ENCODE measurements at regions not wholly inside any gene's neighbourhood (a gene's known extent, or its start where the extent isn't known, plus 50 kb on each side); places are given as distances from the start of the nearest gene placed in this dataset.

DNA sequence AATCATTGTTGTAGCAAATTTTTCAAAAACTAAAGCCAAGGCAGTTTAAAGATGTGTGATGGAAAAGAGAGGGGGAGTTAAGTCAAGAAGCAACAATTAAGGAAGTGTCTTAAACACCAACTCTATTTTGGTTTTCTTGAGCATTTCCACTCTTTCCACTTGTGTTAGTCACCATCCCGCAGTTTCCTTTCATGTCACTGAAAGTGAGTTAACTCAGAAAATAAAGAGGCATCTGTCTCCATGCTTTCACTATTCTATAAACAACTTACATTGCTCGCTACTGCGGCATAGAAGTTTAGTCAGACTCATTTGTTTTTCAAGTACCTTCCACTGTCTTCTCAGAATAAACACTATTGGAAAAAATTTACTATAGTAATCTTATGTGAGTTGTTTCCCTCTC, 284.9 kb upstream of the SEMA3D start:
- Histone ChIP-seq H3K9me3 (no peaks in the 10 kb centered on the region), H3K4me3 (no peak overlapping the region), H3K36me3 (no peaks in the 10 kb centered on the region), H3K27me3 (no peaks in the 10 kb centered on the region), H3K4me1 (no peaks in the 10 kb centered on the region), H3K27ac (no peak overlapping the region)
- DNase-seq (no peak), ATAC-seq (ENCODE audit: low FRiP score in 2 of 2) (no peak)
- TF ChIP-seq POLR2AphosphoS5 (IDR thresholded peaks at IDR 0.05): no peak
- no peak for TF ChIP-seq POLR2A (IDR thresholded peaks at IDR 0.05)
- no peak for TF ChIP-seq EP300 (IDR thresholded peaks at IDR 0.05)
- TF ChIP-seq, protein P1, sequence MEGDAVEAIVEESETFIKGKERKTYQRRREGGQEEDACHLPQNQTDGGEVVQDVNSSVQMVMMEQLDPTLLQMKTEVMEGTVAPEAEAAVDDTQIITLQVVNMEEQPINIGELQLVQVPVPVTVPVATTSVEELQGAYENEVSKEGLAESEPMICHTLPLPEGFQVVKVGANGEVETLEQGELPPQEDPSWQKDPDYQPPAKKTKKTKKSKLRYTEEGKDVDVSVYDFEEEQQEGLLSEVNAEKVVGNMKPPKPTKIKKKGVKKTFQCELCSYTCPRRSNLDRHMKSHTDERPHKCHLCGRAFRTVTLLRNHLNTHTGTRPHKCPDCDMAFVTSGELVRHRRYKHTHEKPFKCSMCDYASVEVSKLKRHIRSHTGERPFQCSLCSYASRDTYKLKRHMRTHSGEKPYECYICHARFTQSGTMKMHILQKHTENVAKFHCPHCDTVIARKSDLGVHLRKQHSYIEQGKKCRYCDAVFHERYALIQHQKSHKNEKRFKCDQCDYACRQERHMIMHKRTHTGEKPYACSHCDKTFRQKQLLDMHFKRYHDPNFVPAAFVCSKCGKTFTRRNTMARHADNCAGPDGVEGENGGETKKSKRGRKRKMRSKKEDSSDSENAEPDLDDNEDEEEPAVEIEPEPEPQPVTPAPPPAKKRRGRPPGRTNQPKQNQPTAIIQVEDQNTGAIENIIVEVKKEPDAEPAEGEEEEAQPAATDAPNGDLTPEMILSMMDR (IDR thresholded peaks at IDR 0.05): no peak
- 24 to 31% methylated on average over 3 of the region's 3 CpGs for WGBS, 2 donors

DNA sequence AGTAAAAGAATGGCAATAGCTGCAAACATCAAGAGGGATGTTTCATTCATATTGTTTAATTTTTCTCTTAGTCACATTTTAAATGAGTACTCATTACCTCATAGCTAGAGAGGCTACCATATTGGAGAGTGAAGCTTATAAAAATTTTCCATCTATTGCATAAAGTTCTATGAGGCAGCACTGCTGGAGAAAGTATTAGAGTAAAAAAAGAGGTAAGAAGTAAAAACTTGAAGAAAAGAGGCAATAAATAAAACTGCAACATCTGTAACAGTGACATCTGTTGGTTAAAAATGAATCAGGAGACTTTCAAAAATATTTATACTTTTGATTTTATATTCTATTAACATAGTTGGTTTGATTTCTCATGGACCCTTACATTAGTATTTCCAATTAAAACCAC, 284.5 kb upstream of the SEMA3D start:
- H3K27me3 ChIP-seq: no peaks in the 10 kb centered on the region
- no peaks in the 10 kb centered on the region for H3K4me1 ChIP-seq
- DNase-seq (no peak), ATAC-seq (ENCODE audit: low FRiP score in 2 of 2) (no peak)
- no peaks in the 10 kb centered on the region for H3K9me3 ChIP-seq
- no peak overlapping the region for H3K4me3 ChIP-seq
- no peak overlapping the region for H3K27ac ChIP-seq
- H3K36me3 ChIP-seq: no peaks in the 10 kb centered on the region
- TF ChIP-seq POLR2AphosphoS5 (IDR thresholded peaks at IDR 0.05) (no peak), POLR2A (IDR thresholded peaks at IDR 0.05) (no peak), EP300 (IDR thresholded peaks at IDR 0.05) (no peak)
- TF ChIP-seq, protein P1 (IDR thresholded peaks at IDR 0.05): no peak

DNA sequence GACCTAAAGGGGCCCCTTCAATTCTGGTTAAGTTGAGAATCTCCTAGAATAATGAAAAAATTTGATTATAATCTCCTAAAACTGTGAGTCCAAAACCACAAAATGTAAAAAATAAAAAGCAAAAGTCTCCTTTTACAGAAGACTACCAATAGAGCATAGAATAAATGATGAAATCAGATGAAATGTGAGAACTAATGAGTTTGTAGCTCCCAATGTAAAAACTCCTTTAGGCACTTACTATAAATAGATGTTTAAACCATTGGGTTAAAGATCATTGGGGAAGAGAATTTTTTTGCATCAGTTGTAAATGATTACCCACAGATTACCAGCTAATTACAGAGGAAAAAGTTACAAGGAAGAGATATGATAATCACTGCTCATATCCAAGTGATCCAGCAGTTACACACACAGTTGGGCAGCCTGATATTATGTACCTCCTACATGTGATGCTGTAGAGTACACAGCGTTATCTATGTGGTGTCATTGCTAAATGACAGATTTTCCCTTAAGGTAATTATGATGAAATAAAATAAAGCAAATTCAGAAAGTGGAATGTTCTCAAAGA, 282.7 kb upstream of the SEMA3D start:
- no peaks in the 10 kb centered on the region for H3K9me3 ChIP-seq
- no peaks in the 10 kb centered on the region for H3K36me3 ChIP-seq
- no peaks in the 10 kb centered on the region for H3K4me1 ChIP-seq
- no peaks in the 10 kb centered on the region for H3K27me3 ChIP-seq
- no peak for ATAC-seq (ENCODE audit: low FRiP score in 2 of 2)
- TF ChIP-seq POLR2AphosphoS5 (IDR thresholded peaks at IDR 0.05): no peak
- no peak for TF ChIP-seq POLR2A (IDR thresholded peaks at IDR 0.05)
- TF ChIP-seq, protein P1 (IDR thresholded peaks at IDR 0.05): no peak
- TF ChIP-seq EP300 (IDR thresholded peaks at IDR 0.05): no peak
- H3K27ac ChIP-seq: no peak overlapping the region
- DNase-seq: no peak
- 87 to 90% methylated on average over 1 of the region's 1 CpG for whole genome bisulfite sequencing, 2 donors
- H3K4me3 ChIP-seq: no peak overlapping the region

DNA sequence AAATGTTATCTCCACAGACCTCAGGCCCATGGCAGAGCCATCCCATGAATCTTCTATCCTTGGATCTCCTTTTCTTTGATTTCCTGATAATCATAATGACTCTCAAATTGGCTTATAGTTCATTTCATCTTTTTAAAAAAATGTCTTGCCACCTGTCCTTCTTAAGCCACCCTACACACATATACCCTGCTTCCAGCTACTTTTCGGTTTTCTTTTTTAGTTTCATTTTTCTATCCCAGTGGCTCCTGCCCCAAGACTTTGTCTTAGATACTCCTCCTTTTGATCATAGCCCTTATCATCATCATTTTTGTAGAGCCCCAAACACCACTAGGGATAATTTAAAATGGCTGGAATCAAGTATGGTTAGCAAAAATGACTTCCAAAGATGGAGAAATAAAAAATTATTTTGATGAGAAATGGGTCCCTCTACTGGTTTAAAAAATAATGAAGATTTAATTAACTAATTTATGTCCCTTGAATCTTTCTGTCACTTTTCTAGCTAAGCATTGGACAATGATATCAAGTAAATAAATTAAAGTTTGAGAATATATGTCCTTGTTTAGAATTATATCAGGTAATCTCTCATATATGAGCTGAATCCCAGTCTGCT, 277.3 kb upstream of the SEMA3D start:
- Histone ChIP-seq H3K4me1 (no peaks in the 10 kb centered on the region), H3K27ac (no peak overlapping the region), H3K27me3 (no peaks in the 10 kb centered on the region), H3K9me3 (no peaks in the 10 kb centered on the region), H3K4me3 (no peak overlapping the region), H3K36me3 (no peaks in the 10 kb centered on the region)
- WGBS, 2 donors: 83 to 90% methylated on average over 1 of the region's 1 CpG
- ATAC-seq (ENCODE audit: low FRiP score in 2 of 2) (no peak), DNase-seq (no peak)
- TF ChIP-seq, protein P1 (IDR thresholded peaks at IDR 0.05): no peak
- no peak for TF ChIP-seq POLR2A (IDR thresholded peaks at IDR 0.05)
- no peak for TF ChIP-seq EP300 (IDR thresholded peaks at IDR 0.05)
- TF ChIP-seq POLR2AphosphoS5 (IDR thresholded peaks at IDR 0.05): no peak

DNA sequence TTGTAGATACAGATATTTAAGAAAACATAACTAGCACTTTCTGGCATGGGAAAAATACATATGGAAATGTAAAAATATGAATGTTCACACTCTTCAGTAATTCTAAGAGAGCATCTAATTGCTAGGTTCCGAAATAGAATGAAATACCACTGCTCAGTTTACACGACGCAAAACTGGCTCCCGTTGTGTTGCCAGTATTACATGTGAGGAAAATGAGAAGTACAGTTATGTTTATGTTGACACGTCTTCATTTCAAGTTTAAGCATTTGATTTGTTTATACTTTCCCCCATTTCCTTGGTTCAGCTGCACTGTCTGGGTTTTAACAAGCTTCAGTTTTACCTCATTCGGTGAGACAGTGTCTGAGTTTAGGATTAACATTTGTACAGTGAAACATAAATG, 275.8 kb upstream of the SEMA3D start:
- Histone ChIP-seq H3K4me1 (no peaks in the 10 kb centered on the region), H3K4me3 (no peak overlapping the region), H3K27me3 (no peaks in the 10 kb centered on the region), H3K9me3 (no peaks in the 10 kb centered on the region), H3K36me3 (no peaks in the 10 kb centered on the region), H3K27ac (no peak overlapping the region)
- 39 to 51% methylated on average over 6 of the region's 6 CpGs for WGBS, 2 donors
- ATAC-seq (ENCODE audit: low FRiP score in 2 of 2) (no peak), DNase-seq (no peak)
- TF ChIP-seq, protein P1 (IDR thresholded peaks at IDR 0.05): no peak
- TF ChIP-seq EP300 (IDR thresholded peaks at IDR 0.05) (no peak), POLR2A (IDR thresholded peaks at IDR 0.05) (no peak), POLR2AphosphoS5 (IDR thresholded peaks at IDR 0.05) (no peak)
